Right atrium auricular region (tissue), 2 donors: ENCODE measurements at regions not wholly inside any gene's neighbourhood (a gene's known extent, or its start where the extent isn't known, plus 50 kb on each side); places are given as distances from the start of the nearest gene placed in this dataset.

Experiments used
- DNase-seq: peaks from one replicate; pipeline ENCODE4 v3.0.0-alpha.2; 2019; ENCODE audit warnings: low spot score
- H3K27ac ChIP-seq, 2 donors: fragments of 200-600 bp; sonication (generic); 1 replicate in 1 of 2; 2 replicates in 1 of 2; pipeline ENCODE4 v1.5.1; 2016 to 2019
- H3K27me3 ChIP-seq, 2 donors: fragments of 200-600 bp; sonication (generic); one replicate each; pipeline versions ENCODE4 v1.5.1 to v1.6.0; 2017 to 2019
- H3K36me3 ChIP-seq: fragments of 200-600 bp; sonication (generic); one replicate; pipeline ENCODE4 v1.5.1; 2016
- H3K4me1 ChIP-seq, 2 donors: fragments of 200-600 bp; sonication (generic); one replicate each; pipeline versions ENCODE4 v1.5.1 to v1.6.0; 2017 to 2019
- H3K4me3 ChIP-seq, 2 donors: fragments of 200-600 bp; sonication (generic); 1 replicate in 1 of 2; 2 replicates in 1 of 2; pipeline ENCODE4 v1.5.1; 2017 to 2019; ENCODE audit warnings: mild to moderate bottlenecking in 1 of 2, moderate library complexity in 1 of 2
- H3K9me3 ChIP-seq, 2 donors: fragments of 200-600 bp; sonication (generic); one replicate each; pipeline ENCODE4 v1.5.1; 2019
- CTCF ChIP-seq, 2 donors: fragments of 200-600 bp; sonication (generic); IDR thresholded peaks; one replicate each; pipeline ENCODE4 v1.5.1; 2019; ENCODE audit warnings: antibody characterized with exemption in 2 of 2

- no peak for TF ChIP-seq CTCF (IDR thresholded peaks at IDR 0.05)
- Histone ChIP-seq H3K4me1 (no peaks in the 10 kb centered on the region), H3K4me3 (no peak overlapping the region), H3K36me3 (no peaks in the 10 kb centered on the region), H3K9me3 (no peaks in the 10 kb centered on the region), H3K27ac (no peak overlapping the region), H3K27me3 (no peaks in the 10 kb centered on the region)
- no peak for DNase-seq
Measured at GRCh38 chrY:19521976-19522375, 222.6 kb downstream of the KDM5D start.

- no peak overlapping the region for H3K27ac ChIP-seq
- no peaks in the 10 kb centered on the region for H3K36me3 ChIP-seq
- no peaks in the 10 kb centered on the region for H3K27me3 ChIP-seq
- no peak overlapping the region for H3K4me3 ChIP-seq
- no peak for DNase-seq
- no peaks in the 10 kb centered on the region for H3K4me1 ChIP-seq
- H3K9me3 ChIP-seq = no peaks in the 10 kb centered on the region
- no peak for TF ChIP-seq CTCF (IDR thresholded peaks at IDR 0.05)
Measured at GRCh38 chrY:19503092-19503449, 241.5 kb downstream of the KDM5D start.

- no peak overlapping the region for H3K4me3 ChIP-seq
- no peak overlapping the region for H3K27ac ChIP-seq
- no peaks in the 10 kb centered on the region for H3K36me3 ChIP-seq
- TF ChIP-seq CTCF (IDR thresholded peaks at IDR 0.05) = no peak
- H3K27me3 ChIP-seq = no peaks in the 10 kb centered on the region
- DNase-seq = no peak
- H3K9me3 ChIP-seq = no peaks in the 10 kb centered on the region
- no peaks in the 10 kb centered on the region for H3K4me1 ChIP-seq
Measured at GRCh38 chrY:19502169-19503091, 242.1 kb downstream of the KDM5D start.

GRCh38 chrY:19498556-19498955 lies 246.0 kb downstream of the KDM5D start:
- Histone ChIP-seq H3K4me3 (no peak overlapping the region), H3K27ac (no peak overlapping the region), H3K27me3 (no peaks in the 10 kb centered on the region), H3K36me3 (no peaks in the 10 kb centered on the region), H3K4me1 (no peaks in the 10 kb centered on the region), H3K9me3 (no peaks in the 10 kb centered on the region)
- TF ChIP-seq CTCF (IDR thresholded peaks at IDR 0.05) = no peak
- DNase-seq = no peak

GRCh38 chrY:19487494-19487893 lies 257.0 kb downstream of the KDM5D start:
- Histone ChIP-seq H3K27me3 (no peaks in the 10 kb centered on the region), H3K36me3 (no peaks in the 10 kb centered on the region), H3K9me3 (no peaks in the 10 kb centered on the region), H3K4me1 (no peaks in the 10 kb centered on the region), H3K4me3 (no peak overlapping the region), H3K27ac (no peak overlapping the region)
- TF ChIP-seq CTCF (IDR thresholded peaks at IDR 0.05) = no peak
- no peak for DNase-seq

- Histone ChIP-seq H3K27me3 (no peaks in the 10 kb centered on the region), H3K4me1 (no peaks in the 10 kb centered on the region), H3K36me3 (no peaks in the 10 kb centered on the region), H3K9me3 (no peaks in the 10 kb centered on the region), H3K27ac (no peak overlapping the region), H3K4me3 (no peak overlapping the region)
- TF ChIP-seq CTCF (IDR thresholded peaks at IDR 0.05) = no peak
- DNase-seq = no peak
Measured at GRCh38 chrY:19484997-19485396, 259.5 kb downstream of the KDM5D start.
